Karpas-422 (cell line): ENCODE measurements at regions not wholly inside any gene's neighbourhood (a gene's known extent, or its start where the extent isn't known, plus 50 kb on each side); places are given as distances from the start of the nearest gene placed in this dataset.
"Not testable (repeated sequence)": the region's sequence is repeated elsewhere in the genome, so short reads cannot be mapped to it uniquely, and the experiment has no call there.

Source experiments
- DNase-seq: peaks from one replicate; pipeline ENCODE4 v3.0.0-alpha.2; 2015
- H2AFZ ChIP-seq: fragments of 200-600 bp; sonication (generic); 2 replicates; pipeline ENCODE4 v1.6.1; 2014; ENCODE audit warnings: antibody characterized with exemption, low read length, mixed read lengths
- H3K27ac ChIP-seq: fragments of 200-600 bp; sonication (generic); 2 replicates; pipeline ENCODE4 v1.5.1; 2014; ENCODE audit warnings: mild to moderate bottlenecking, low read length, moderate library complexity
- H3K27me3 ChIP-seq: fragments of 200-600 bp; sonication (generic); 2 replicates; pipeline ENCODE4 v1.6.1; 2014; ENCODE audit warnings: low read length, mixed read lengths
- H3K36me3 ChIP-seq: fragments of 200-600 bp; sonication (generic); 2 replicates; pipeline ENCODE4 v1.6.1; 2014; ENCODE audit warnings: low read length, mixed read lengths; ENCODE audit not compliant: insufficient read depth
- H3K4me1 ChIP-seq: fragments of 200-600 bp; sonication (generic); 2 replicates; pipeline ENCODE4 v1.6.1; 2014; ENCODE audit warnings: mild to moderate bottlenecking, low read length, mixed read lengths
- H3K4me2 ChIP-seq: fragments of 200-600 bp; sonication (generic); 2 replicates; pipeline ENCODE4 v1.6.1; 2014; ENCODE audit warnings: low read length, low read depth, mild to moderate bottlenecking; ENCODE audit not compliant: poor library complexity, severe bottlenecking
- H3K4me3 ChIP-seq: fragments of 200-600 bp; sonication (generic); 2 replicates; pipeline ENCODE4 v1.5.1; 2014; ENCODE audit warnings: mild to moderate bottlenecking, antibody characterized with exemption, low read length, mixed read lengths
- H3K79me2 ChIP-seq: fragments of 200-600 bp; sonication (generic); 2 replicates; pipeline ENCODE4 v1.6.1; 2014; ENCODE audit warnings: mild to moderate bottlenecking, low read length, mixed read lengths
- H3K9ac ChIP-seq: fragments of 200-600 bp; sonication (generic); 2 replicates; pipeline ENCODE4 v1.6.0; 2014; ENCODE audit warnings: low read length
- H3K9me2 ChIP-seq: fragments of 200-600 bp; sonication (generic), shearing (Covaris generic); replicated peaks from 2 replicates; pipeline ENCODE4 v1.6.0; 2014; ENCODE audit warnings: mild to moderate bottlenecking, low read length, moderate library complexity; ENCODE audit not compliant: insufficient read depth
- H3K9me3 ChIP-seq: fragments of 300-700, 200-600 bp; sonication (generic); 2 replicates; pipeline ENCODE4 v1.6.1; 2014; ENCODE audit warnings: low read length, mixed read lengths
- H4K20me1 ChIP-seq: fragments of 200-600 bp; sonication (generic); 2 replicates; pipeline ENCODE4 v1.6.1; 2014; ENCODE audit warnings: mild to moderate bottlenecking, antibody characterized with exemption, low read length, low read depth; ENCODE audit not compliant: insufficient read depth

DNA sequence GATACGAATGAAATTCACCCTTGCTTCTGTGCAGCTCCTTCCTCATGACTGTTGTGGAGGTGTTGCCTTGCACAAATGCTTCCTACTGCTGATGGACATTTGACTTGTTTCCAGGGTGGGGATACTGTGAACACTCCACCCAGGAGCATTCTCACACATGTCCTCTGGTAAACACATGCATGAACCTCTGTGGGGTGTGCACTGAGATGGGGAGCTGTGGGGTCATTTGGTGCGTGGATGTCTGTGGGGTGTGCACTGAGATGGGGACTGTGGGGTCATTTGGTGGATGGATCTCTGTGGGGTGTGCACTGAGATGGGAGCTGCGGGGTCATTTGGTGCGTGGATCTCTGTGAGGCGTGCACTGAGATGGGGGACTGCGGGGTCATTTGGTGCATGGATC lies 72.9 kb upstream of the IRX4 start:
- Histone ChIP-seq H3K9me3 (no peaks in the 10 kb centered on the region), H3K4me3 (no peak overlapping the region), H3K27ac (no peak overlapping the region), H4K20me1 (no peaks in the 10 kb centered on the region), H3K4me1 (no peaks in the 10 kb centered on the region), H3K36me3 (no peaks in the 10 kb centered on the region), H3K9me2 (no peaks in the 10 kb centered on the region), H3K9ac (no peak overlapping the region), H3K27me3 (no peaks in the 10 kb centered on the region), H3K79me2 (no peaks in the 10 kb centered on the region), H2AFZ (no peak overlapping the region), H3K4me2 (no peak overlapping the region)
- no peak for DNase-seq

GRCh38 chr5:1953710-1954109 lies 71.0 kb upstream of the IRX4 start:
- not testable (repeated sequence) for H3K9ac ChIP-seq

DNA sequence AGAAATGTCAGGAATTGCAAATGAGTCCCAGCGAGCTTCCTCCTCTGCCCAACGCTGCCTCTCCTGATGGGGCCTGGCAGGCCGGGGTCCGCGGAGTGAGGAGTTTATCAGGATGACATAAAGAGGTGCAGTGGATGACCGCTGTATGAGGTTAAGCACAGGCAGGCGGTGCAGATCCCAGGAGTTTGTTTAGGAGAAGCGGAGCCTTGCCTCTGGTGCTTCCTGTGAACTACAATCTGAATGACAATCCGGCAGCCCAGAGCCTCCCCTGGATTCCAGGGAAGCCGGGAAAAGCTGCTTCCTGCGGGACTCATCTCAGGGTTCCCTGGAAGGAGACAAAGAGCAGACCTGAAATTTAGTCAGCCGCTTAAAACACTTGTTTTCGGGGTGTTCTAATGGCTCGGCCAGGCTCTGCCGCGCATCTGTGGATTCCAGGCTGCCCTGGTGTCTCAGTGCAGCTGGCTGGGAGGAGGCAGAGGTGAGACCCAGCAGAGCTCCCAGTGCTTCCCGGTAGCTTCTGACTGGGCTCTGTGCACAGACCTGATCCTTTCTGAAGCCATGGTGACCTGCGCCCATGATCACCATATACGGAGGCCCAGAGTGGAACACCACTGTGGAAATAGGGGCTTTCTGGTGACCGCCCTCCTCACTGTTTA lies 69.8 kb upstream of the IRX4 start:
- Histone ChIP-seq H3K4me2 (no peak overlapping the region), H3K9me2 (no peaks in the 10 kb centered on the region), H3K9me3 (no peaks in the 10 kb centered on the region), H3K79me2 (no peaks in the 10 kb centered on the region), H3K27me3 (no peaks in the 10 kb centered on the region), H3K9ac (no peak overlapping the region), H3K4me1 (no peaks in the 10 kb centered on the region), H2AFZ (no peak overlapping the region), H3K27ac (no peak overlapping the region), H3K36me3 (no peaks in the 10 kb centered on the region), H3K4me3 (no peak overlapping the region), H4K20me1 (no peaks in the 10 kb centered on the region)
- DNase-seq, result no peak

More at GRCh38 chr5:1953710-1954109, 71.0 kb upstream of the IRX4 start:
- not testable (repeated sequence) for H2AFZ ChIP-seq, H3K36me3 ChIP-seq, H3K79me2 ChIP-seq, H3K4me3 ChIP-seq, H3K9me3 ChIP-seq, H3K9me2 ChIP-seq, H4K20me1 ChIP-seq, H3K27me3 ChIP-seq, H3K4me2 ChIP-seq, H3K4me1 ChIP-seq, DNase-seq, H3K27ac ChIP-seq

GRCh38 chr5:1952021-1952420 lies 69.3 kb upstream of the IRX4 start:
- Histone ChIP-seq H3K4me3 (no peak overlapping the region), H3K9me3 (no peaks in the 10 kb centered on the region), H3K4me1 (no peaks in the 10 kb centered on the region), H3K9ac (no peak overlapping the region), H3K9me2 (no peaks in the 10 kb centered on the region), H3K79me2 (no peaks in the 10 kb centered on the region), H3K27me3 (no peaks in the 10 kb centered on the region), H3K36me3 (no peaks in the 10 kb centered on the region), H4K20me1 (no peaks in the 10 kb centered on the region), H3K27ac (no peak overlapping the region), H2AFZ (no peak overlapping the region), H3K4me2 (no peak overlapping the region)
- no peak for DNase-seq

DNA sequence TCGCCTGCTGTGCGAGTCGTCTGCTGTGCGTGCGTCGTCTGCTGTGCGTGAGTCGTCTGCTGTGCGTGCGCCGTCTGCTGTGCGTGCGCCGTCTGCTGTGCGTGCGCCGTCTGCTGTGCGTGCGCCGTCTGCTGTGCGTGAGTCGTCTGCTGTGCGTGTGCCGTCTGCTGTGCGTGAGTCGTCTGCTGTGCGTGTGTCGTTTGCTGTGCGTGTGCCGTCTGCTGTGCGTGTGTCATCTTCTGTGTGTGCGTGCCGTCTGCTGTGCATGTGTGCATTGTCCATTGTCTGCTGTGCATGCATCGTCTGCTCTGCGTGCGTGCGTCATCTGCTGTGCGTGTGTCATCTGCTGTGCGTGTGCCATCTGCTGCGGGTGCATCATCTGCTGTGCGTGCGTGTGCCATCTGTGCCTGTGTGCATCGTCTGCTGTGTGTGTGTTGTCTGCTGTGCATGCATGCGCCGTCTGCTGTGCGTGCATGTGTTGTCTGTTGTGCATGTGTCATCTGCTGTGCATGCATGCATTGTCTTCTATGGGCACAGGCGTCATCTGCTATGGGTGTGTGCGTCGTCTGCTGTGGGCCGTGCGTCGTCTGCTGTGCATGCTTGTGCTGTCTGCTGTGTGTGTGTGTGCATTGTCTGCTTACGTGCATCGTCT lies 68.6 kb upstream of the IRX4 start:
- Histone ChIP-seq H3K27ac (no peak overlapping the region), H3K4me2 (no peak overlapping the region), H3K9ac (no peak overlapping the region), H3K36me3 (no peaks in the 10 kb centered on the region), H3K4me3 (no peak overlapping the region), H3K9me2 (no peaks in the 10 kb centered on the region), H2AFZ (no peak overlapping the region), H3K9me3 (no peaks in the 10 kb centered on the region), H4K20me1 (no peaks in the 10 kb centered on the region), H3K79me2 (no peaks in the 10 kb centered on the region), H3K4me1 (no peaks in the 10 kb centered on the region), H3K27me3 (no peaks in the 10 kb centered on the region)
- DNase-seq, result no peak

- Histone ChIP-seq H3K9me2 (no peaks in the 10 kb centered on the region), H3K4me3 (no peak overlapping the region), H3K9ac (no peak overlapping the region), H3K79me2 (no peaks in the 10 kb centered on the region), H3K27ac (no peak overlapping the region), H2AFZ (no peak overlapping the region), H3K4me1 (no peaks in the 10 kb centered on the region), H3K36me3 (no peaks in the 10 kb centered on the region), H4K20me1 (no peaks in the 10 kb centered on the region), H3K27me3 (no peaks in the 10 kb centered on the region), H3K9me3 (no peaks in the 10 kb centered on the region), H3K4me2 (no peak overlapping the region)
- DNase-seq, result no peak
Measured at GRCh38 chr5:1950708-1951103, 68.0 kb upstream of the IRX4 start.

DNA sequence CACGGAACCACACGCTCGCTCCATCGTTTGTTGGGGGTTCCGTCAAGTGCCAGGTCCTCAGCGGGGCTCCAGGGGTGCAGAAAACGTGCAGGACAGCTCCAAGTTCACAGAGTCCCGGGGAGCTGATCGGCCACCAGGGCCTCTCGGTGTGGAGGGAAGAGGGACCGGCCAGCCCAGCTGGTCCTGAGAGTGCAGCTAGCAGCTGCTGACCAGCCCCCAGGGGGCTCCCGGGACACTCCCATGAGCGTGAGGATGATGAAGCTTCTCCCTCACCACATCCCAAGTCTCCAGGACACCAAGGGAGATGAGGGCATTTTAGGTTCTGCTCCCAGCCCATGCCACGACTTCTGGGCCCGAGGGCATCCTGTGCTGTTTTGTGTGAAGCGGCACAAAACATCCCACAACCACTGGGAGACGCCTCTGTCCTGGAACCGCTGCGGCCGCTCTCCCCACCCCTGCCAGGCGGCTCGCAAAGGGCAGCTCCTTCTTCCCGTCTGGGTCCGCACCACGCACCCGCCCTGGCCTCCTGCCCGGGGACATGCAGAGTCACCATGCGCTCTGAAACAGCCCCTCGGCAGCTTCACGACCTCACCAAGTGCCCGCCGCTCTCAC lies 67.5 kb upstream of the IRX4 start:
- H2AFZ ChIP-seq, result no peak overlapping the region
- no peak overlapping the region for H3K27ac ChIP-seq
- H3K79me2 ChIP-seq, result no peaks in the 10 kb centered on the region
- no peak for DNase-seq
- H3K27me3 ChIP-seq, result no peaks in the 10 kb centered on the region
- H3K4me3 ChIP-seq, result no peak overlapping the region
- H3K9me3 ChIP-seq, result no peaks in the 10 kb centered on the region
- no peak overlapping the region for H3K4me2 ChIP-seq
- H3K9ac ChIP-seq, result no peak overlapping the region
- H3K9me2 ChIP-seq, result no peaks in the 10 kb centered on the region
- H3K4me1 ChIP-seq, result no peaks in the 10 kb centered on the region
- no peaks in the 10 kb centered on the region for H3K36me3 ChIP-seq
- no peaks in the 10 kb centered on the region for H4K20me1 ChIP-seq

DNA sequence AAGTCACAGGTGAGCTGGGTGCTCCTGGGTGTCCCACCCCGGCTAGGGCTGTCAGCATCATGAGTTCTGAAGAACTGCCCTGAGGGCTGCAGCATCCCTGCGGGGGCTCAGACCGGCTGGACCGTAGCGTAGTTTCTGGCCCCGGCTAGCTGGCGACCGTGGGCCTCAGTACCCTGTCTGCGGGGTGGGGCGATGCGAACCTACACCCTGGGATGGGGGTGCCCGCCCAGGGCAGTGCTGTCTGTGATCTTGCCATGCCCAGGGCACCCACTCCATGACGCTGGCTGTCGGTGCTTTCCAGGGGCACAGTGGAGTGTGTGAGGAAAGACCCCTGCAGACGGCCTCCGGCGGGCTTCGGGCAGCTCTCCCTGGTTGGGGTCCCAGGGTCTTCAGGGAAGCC lies 66.5 kb upstream of the IRX4 start:
- Histone ChIP-seq H4K20me1 (no peaks in the 10 kb centered on the region), H3K79me2 (no peaks in the 10 kb centered on the region), H3K36me3 (no peaks in the 10 kb centered on the region), H3K9ac (no peak overlapping the region), H3K4me3 (no peak overlapping the region), H3K9me2 (no peaks in the 10 kb centered on the region), H3K27me3 (no peaks in the 10 kb centered on the region), H3K27ac (no peak overlapping the region), H2AFZ (no peak overlapping the region), H3K9me3 (no peaks in the 10 kb centered on the region), H3K4me2 (no peak overlapping the region), H3K4me1 (no peaks in the 10 kb centered on the region)
- no peak for DNase-seq
